MV-4-11 (cell line): ENCODE measurements at regions not wholly inside any gene's neighbourhood (a gene's known extent, or its start where the extent isn't known, plus 50 kb on each side); places are given as distances from the start of the nearest gene placed in this dataset.
A peak's percentile ranks its signal among the peaks of the same experiment; 100 is the strongest.
"Not testable (repeated sequence)": the region's sequence is repeated elsewhere in the genome, so short reads cannot be mapped to it uniquely, and the experiment has no call there.

ENCODE experiments used
- DNase-seq: peaks from one replicate; lab custom pipeline; 2025; lab: John Stamatoyannopoulos, UW

- no peak for DNase-seq
Measured at GRCh38 chr9:81814401-81814793, 113.8 kb upstream of the SPATA31D4 start.

GRCh38 chr9:81814794-81815464 is 113.3 kb upstream of the SPATA31D4 start:
- DNase-seq: no peak

GRCh38 chr9:81815781-81816180 is 112.4 kb upstream of the SPATA31D4 start:
- DNase-seq: no peak

- peak; percentile 60 for DNase-seq
Measured at GRCh38 chr9:81819155-81819554, 109.1 kb upstream of the SPATA31D4 start.

- no peak for DNase-seq
Measured at GRCh38 chr9:81819859-81820546, 108.2 kb upstream of the SPATA31D4 start.

GRCh38 chr9:81822301-81822865 is 105.8 kb upstream of the SPATA31D4 start:
- no peak for DNase-seq

GRCh38 chr9:81822967-81823366 is 105.3 kb upstream of the SPATA31D4 start:
- DNase-seq: peak; percentile 15

- no peak for DNase-seq
Measured at GRCh38 chr9:81823672-81824554, 104.3 kb upstream of the SPATA31D4 start.

- DNase-seq: no peak
Measured at GRCh38 chr9:81824802-81825730, 103.2 kb upstream of the SPATA31D4 start.

- no peak for DNase-seq
Measured at GRCh38 chr9:81825846-81826516, 102.2 kb upstream of the SPATA31D4 start.

GRCh38 chr9:81826517-81826906 is 101.7 kb upstream of the SPATA31D4 start:
- no peak for DNase-seq

GRCh38 chr9:81827616-81828296 is 100.5 kb upstream of the SPATA31D4 start:
- no peak for DNase-seq

GRCh38 chr9:81829195-81829882 is 98.9 kb upstream of the SPATA31D4 start:
- DNase-seq: no peak

- DNase-seq: not testable (repeated sequence)
Measured at GRCh38 chr9:81830431-81830830, 97.8 kb upstream of the SPATA31D4 start.

GRCh38 chr9:81832571-81833285 is 95.5 kb upstream of the SPATA31D4 start:
- no peak for DNase-seq

GRCh38 chr9:81833563-81834345 is 94.5 kb upstream of the SPATA31D4 start:
- DNase-seq: no peak

GRCh38 chr9:81841333-81841732 is 86.9 kb upstream of the SPATA31D4 start:
- DNase-seq: no peak

GRCh38 chr9:81844131-81844567 is 84.1 kb upstream of the SPATA31D4 start:
- no peak for DNase-seq
